K562 (cell line): ENCODE measurements at regions not wholly inside any gene's neighbourhood (a gene's known extent, or its start where the extent isn't known, plus 50 kb on each side); places are given as distances from the start of the nearest gene placed in this dataset.

Source experiments
- CXXC5 ChIP-seq: fragments of 250-450 bp; sonication (Bioruptor Pico); IDR thresholded peaks from 2 replicates; pipeline ENCODE4 v1.8.0; 2022; ENCODE audit warnings: inconsistent platforms, mild to moderate bottlenecking, moderate library complexity
- ETV6 ChIP-seq, 3 experiments: fragments of 150-350 bp in 1 of 3; sonication (generic) in 1 of 3; formaldehyde crosslinking in 1 of 3; IDR thresholded peaks; 2 replicates each; pipeline versions ENCODE4 v1.6.1 to v1.8.0; 2014 to 2022; ENCODE audit warnings: borderline replicate concordance in 2 of 3, low read depth in 2 of 3, antibody characterized with exemption in 1 of 3, low read length in 1 of 3, mild to moderate bottlenecking in 1 of 3, missing genetic modification reagents in 1 of 3
- FOXK1 ChIP-seq: sonication (generic); formaldehyde crosslinking; IDR thresholded peaks from 2 replicates; pipeline ENCODE4 v1.8.0; 2022; ENCODE audit warnings: missing genetic modification reagents, mild to moderate bottlenecking, borderline replicate concordance
- GABPA ChIP-seq: fragments of 200-800 bp; sonication (Bioruptor generic); conservative IDR thresholded peaks from 2 replicates; pipeline ENCODE4 v1.6.1; 2016; ENCODE audit warnings: low read depth, missing genetic modification characterization, missing compliant biosample characterization
- GABPB1 ChIP-seq: sonication (generic); formaldehyde crosslinking; IDR thresholded peaks from 2 replicates; pipeline ENCODE4 v1.8.0; 2022; ENCODE audit warnings: mild to moderate bottlenecking, missing genetic modification reagents
- GATAD2B ChIP-seq: fragments of 450-650 bp; IDR thresholded peaks from 2 replicates; pipeline ENCODE4 v1.6.1; 2017; ENCODE audit warnings: mild to moderate bottlenecking, borderline replicate concordance
- MED1 ChIP-seq: sonication (generic); formaldehyde crosslinking; IDR thresholded peaks from 2 replicates; pipeline ENCODE4 v1.8.1; 2023; ENCODE audit warnings: missing genetic modification reagents, borderline replicate concordance
- PCBP1 ChIP-seq: fragments of 200-400 bp; formaldehyde crosslinking; IDR thresholded peaks from 2 replicates; pipeline ENCODE4 v1.6.1; 2018; ENCODE audit warnings: mild to moderate bottlenecking, low read depth, low read length; ENCODE audit not compliant: poor library complexity, severe bottlenecking
- PHF21A ChIP-seq: fragments of 450-650 bp; IDR thresholded peaks from 2 replicates; pipeline ENCODE4 v1.6.1; 2017; ENCODE audit warnings: low read depth, borderline replicate concordance
- PHTF2 ChIP-seq: fragments of 250-450 bp; sonication (Bioruptor Pico); IDR thresholded peaks from 2 replicates; pipeline ENCODE4 v1.5.0; 2021; ENCODE audit warnings: mild to moderate bottlenecking
- POLR2A ChIP-seq: fragments of 450-650 bp; conservative IDR thresholded peaks from 2 replicates; pipeline ENCODE4 v1.6.1; 2016
- POLR2B ChIP-seq: fragments of 450-650 bp; IDR thresholded peaks from 2 replicates; pipeline ENCODE4 v1.6.1; 2018; ENCODE audit warnings: low read depth; ENCODE audit not compliant: partially characterized antibody
- PRMT5 ChIP-seq: sonication (generic); formaldehyde crosslinking; IDR thresholded peaks from 2 replicates; pipeline ENCODE4 v1.5.0; 2020; ENCODE audit warnings: missing genetic modification reagents
- RBM14 ChIP-seq: fragments of 200-400 bp; formaldehyde crosslinking; IDR thresholded peaks from 2 replicates; pipeline ENCODE4 v1.6.1; 2018; ENCODE audit warnings: low read depth, mild to moderate bottlenecking, low read length, moderate library complexity, borderline replicate concordance; ENCODE audit not compliant: insufficient read depth
- SMC3 ChIP-seq: conservative IDR thresholded peaks from 2 replicates; pipeline ENCODE4 v1.6.1; 2011; ENCODE audit warnings: low read depth, low read length, improper control_type of control experiment; ENCODE audit not compliant: insufficient read depth
- TCF3 ChIP-seq: sonication (generic); formaldehyde crosslinking; IDR thresholded peaks from 2 replicates; pipeline ENCODE4 v1.4.0; 2020; ENCODE audit warnings: mild to moderate bottlenecking, missing genetic modification reagents
- TF ChIP-seq, protein P1 (sequence below): fragments of 250-450 bp; sonication (Bioruptor Pico); IDR thresholded peaks from 2 replicates; pipeline ENCODE4 v1.4.0; 2020
- TF ChIP-seq, protein P2 (sequence below): sonication (generic); formaldehyde crosslinking; IDR thresholded peaks from 2 replicates; pipeline ENCODE4 v1.4.0; 2020; ENCODE audit warnings: mild to moderate bottlenecking, missing genetic modification reagents

DNA sequence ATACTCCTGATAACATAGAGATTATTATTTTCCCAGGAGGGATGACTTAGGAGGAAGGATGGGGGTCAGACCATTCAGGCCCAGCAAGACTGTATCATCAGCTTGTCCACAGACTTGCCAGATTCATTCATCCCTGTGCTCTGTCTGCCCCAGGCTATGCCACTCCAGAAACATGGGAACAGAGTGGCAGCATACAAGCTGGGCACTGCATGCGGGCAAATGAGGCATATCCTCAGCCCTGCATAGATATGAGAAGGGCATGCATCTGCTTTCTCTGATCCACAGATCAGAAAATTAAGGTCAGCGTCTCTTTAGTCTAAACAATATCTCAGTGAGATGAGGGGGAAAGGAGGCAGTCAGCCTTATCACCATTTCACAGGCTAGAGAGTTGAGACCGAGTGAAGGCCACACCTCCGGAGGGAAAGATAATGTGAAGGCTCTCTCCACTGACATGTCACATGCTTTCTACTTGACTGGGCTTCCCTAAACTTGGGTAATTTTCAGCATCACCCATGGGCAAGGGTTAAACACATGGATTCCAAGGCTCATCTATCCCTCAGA is 140.5 kb downstream of the TFAP2B start (continued):
- TF ChIP-seq SMC3, result no peak
- TF ChIP-seq TCF3 (CRISPR knock-in tag), result peak; percentile 93
- TF ChIP-seq POLR2B, result no peak
- peak; percentile 77 for TF ChIP-seq CXXC5 (CRISPR knock-in tag)
- no peak for TF ChIP-seq GABPB1 (CRISPR knock-in tag)
- TF ChIP-seq GATAD2B, result no peak
- no peak for TF ChIP-seq GABPA (tag)
- no peak for TF ChIP-seq RBM14
- TF ChIP-seq MED1, result no peak
- TF ChIP-seq PHF21A, result no peak
- TF ChIP-seq, protein P1, sequence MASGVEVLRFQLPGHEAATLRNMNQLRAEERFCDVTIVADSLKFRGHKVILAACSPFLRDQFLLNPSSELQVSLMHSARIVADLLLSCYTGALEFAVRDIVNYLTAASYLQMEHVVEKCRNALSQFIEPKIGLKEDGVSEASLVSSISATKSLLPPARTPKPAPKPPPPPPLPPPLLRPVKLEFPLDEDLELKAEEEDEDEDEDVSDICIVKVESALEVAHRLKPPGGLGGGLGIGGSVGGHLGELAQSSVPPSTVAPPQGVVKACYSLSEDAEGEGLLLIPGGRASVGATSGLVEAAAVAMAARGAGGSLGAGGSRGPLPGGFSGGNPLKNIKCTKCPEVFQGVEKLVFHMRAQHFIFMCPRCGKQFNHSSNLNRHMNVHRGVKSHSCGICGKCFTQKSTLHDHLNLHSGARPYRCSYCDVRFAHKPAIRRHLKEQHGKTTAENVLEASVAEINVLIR (CRISPR knock-in tag), result no peak
- TF ChIP-seq PRMT5 (CRISPR knock-in tag), result no peak
- TF ChIP-seq, protein P2, sequence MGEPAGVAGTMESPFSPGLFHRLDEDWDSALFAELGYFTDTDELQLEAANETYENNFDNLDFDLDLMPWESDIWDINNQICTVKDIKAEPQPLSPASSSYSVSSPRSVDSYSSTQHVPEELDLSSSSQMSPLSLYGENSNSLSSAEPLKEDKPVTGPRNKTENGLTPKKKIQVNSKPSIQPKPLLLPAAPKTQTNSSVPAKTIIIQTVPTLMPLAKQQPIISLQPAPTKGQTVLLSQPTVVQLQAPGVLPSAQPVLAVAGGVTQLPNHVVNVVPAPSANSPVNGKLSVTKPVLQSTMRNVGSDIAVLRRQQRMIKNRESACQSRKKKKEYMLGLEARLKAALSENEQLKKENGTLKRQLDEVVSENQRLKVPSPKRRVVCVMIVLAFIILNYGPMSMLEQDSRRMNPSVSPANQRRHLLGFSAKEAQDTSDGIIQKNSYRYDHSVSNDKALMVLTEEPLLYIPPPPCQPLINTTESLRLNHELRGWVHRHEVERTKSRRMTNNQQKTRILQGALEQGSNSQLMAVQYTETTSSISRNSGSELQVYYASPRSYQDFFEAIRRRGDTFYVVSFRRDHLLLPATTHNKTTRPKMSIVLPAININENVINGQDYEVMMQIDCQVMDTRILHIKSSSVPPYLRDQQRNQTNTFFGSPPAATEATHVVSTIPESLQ (CRISPR knock-in tag), result no peak
- TF ChIP-seq PHTF2 (CRISPR knock-in tag), result no peak
- TF ChIP-seq ETV6 (IDR thresholded peaks at IDR 0.05; ENCODE audit: borderline replicate concordance in 1 of 2, low read depth in 2 of 2, low read length in 1 of 2), result no peak
- no peak for TF ChIP-seq ETV6 (CRISPR knock-in tag; IDR thresholded peaks at IDR 0.05; ENCODE audit: borderline replicate concordance)
- TF ChIP-seq PCBP1, result no peak
- TF ChIP-seq POLR2A, result no peak
- no peak for TF ChIP-seq FOXK1 (CRISPR knock-in tag)
